Vagina (tissue), 2 donors: ENCODE measurements at regions not wholly inside any gene's neighbourhood (a gene's known extent, or its start where the extent isn't known, plus 50 kb on each side); places are given as distances from the start of the nearest gene placed in this dataset.

Experiments used
- POLR2A ChIP-seq, 2 donors: fragments of 450-650 bp; IDR thresholded peaks; one replicate each; pipeline ENCODE4 v1.6.1; 2017; ENCODE audit warnings: antibody characterized with exemption in 2 of 2, mild to moderate bottlenecking in 2 of 2, moderate library complexity in 2 of 2
- POLR2AphosphoS5 ChIP-seq, 2 donors: sonication (generic); formaldehyde crosslinking; IDR thresholded peaks; one replicate each; pipeline ENCODE4 v1.9.0; 2017; ENCODE audit warnings: antibody characterized with exemption in 2 of 2, mild to moderate bottlenecking in 2 of 2, low read depth in 1 of 2; ENCODE audit not compliant: insufficient read depth in 1 of 2
- TF ChIP-seq, protein P1 (sequence below), 3 experiments: fragments of 450-650 bp in 2 of 3; fragments of 200-600 bp in 1 of 3; sonication (generic) in 1 of 3; IDR thresholded peaks; one replicate each; pipeline ENCODE4 v1.5.1; 2017 to 2019; ENCODE audit warnings: antibody characterized with exemption in 3 of 3, mild to moderate bottlenecking in 2 of 3, moderate library complexity in 2 of 3

DNA sequence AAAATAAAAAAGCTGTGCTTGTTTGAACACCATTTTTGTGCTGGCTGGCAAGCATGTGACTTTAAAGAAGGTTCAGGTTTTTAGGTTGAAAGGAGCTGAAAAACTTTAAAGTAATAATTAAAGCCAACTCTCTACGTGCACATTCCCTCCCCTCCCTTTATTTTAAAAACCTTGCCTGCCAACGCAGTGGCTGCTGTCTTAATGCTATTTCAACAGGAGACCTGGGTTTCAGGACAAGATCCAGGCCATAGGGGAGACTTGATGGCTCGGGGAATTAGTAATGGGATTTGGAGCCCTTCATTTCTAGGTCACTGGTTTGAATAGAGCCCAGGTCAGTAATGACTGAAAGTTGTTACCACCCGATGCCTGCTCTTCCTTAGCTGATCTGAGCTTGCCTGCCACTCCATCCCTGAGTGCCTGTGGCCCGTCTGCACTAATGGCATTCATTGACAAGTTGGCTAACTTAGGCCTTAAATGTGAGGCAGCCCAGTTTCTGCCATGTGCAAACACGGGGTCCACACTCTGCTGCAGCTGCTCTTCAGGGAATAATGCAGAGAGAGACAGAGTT, 1233.2 kb upstream of the ZEB2 start:
- TF ChIP-seq, protein P1, sequence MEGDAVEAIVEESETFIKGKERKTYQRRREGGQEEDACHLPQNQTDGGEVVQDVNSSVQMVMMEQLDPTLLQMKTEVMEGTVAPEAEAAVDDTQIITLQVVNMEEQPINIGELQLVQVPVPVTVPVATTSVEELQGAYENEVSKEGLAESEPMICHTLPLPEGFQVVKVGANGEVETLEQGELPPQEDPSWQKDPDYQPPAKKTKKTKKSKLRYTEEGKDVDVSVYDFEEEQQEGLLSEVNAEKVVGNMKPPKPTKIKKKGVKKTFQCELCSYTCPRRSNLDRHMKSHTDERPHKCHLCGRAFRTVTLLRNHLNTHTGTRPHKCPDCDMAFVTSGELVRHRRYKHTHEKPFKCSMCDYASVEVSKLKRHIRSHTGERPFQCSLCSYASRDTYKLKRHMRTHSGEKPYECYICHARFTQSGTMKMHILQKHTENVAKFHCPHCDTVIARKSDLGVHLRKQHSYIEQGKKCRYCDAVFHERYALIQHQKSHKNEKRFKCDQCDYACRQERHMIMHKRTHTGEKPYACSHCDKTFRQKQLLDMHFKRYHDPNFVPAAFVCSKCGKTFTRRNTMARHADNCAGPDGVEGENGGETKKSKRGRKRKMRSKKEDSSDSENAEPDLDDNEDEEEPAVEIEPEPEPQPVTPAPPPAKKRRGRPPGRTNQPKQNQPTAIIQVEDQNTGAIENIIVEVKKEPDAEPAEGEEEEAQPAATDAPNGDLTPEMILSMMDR (IDR thresholded peaks at IDR 0.05): no peak
- TF ChIP-seq POLR2A (IDR thresholded peaks at IDR 0.05) (no peak), POLR2AphosphoS5 (IDR thresholded peaks at IDR 0.05; ENCODE audit: insufficient read depth in 1 of 2, low read depth in 1 of 2) (no peak)
